Liver (tissue), 3 donors: ENCODE measurements at regions not wholly inside any gene's neighbourhood (a gene's known extent, or its start where the extent isn't known, plus 50 kb on each side); places are given as distances from the start of the nearest gene placed in this dataset.
"Not testable (repeated sequence)": the region's sequence is repeated elsewhere in the genome, so short reads cannot be mapped to it uniquely, and the experiment has no call there.

Source experiments
- GABPA ChIP-seq, 2 donors: IDR thresholded peaks in 1 of 2; conservative IDR thresholded peaks in 1 of 2; 2 replicates each; pipeline ENCODE4 v1.6.1; 2016; ENCODE audit warnings: antibody characterized with exemption in 2 of 2, mild to moderate bottlenecking in 1 of 2, moderate library complexity in 1 of 2
- JUND ChIP-seq, 2 donors: IDR thresholded peaks; 2 replicates each; pipeline ENCODE4 v1.6.1; 2016; ENCODE audit warnings: antibody characterized with exemption in 2 of 2
- SP1 ChIP-seq: IDR thresholded peaks from 2 replicates; pipeline ENCODE4 v1.6.1; 2018; ENCODE audit warnings: antibody characterized with exemption, mild to moderate bottlenecking
- TF ChIP-seq, protein P1 (sequence below): fragments of 150-350 bp; IDR thresholded peaks from 2 replicates; pipeline ENCODE4 v1.5.1; 2017; ENCODE audit warnings: improper control_type of control experiment, low read depth, low read length; ENCODE audit not compliant: missing input control
- donor health status: healthy.
- donor health status: healthy.

DNA sequence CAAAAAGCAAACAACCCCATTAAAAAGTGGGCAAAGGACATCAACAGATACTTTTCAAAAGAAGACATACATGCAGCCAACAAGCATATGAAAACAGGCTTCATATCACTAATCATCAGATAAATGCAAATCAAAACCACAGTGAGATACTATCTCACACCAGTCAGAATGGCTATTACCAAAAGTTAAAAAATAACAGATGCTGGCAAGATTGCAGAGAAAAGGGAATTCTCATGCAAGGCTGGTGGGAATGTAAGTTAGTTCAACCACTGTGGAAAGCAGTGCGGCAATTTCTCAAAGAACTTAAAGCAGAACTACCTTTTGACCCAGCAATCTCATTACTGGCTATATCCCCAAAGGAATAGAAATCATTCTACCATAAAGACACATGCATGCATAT, 260.8 kb downstream of the C11orf87 start:
- TF ChIP-seq, protein P1, sequence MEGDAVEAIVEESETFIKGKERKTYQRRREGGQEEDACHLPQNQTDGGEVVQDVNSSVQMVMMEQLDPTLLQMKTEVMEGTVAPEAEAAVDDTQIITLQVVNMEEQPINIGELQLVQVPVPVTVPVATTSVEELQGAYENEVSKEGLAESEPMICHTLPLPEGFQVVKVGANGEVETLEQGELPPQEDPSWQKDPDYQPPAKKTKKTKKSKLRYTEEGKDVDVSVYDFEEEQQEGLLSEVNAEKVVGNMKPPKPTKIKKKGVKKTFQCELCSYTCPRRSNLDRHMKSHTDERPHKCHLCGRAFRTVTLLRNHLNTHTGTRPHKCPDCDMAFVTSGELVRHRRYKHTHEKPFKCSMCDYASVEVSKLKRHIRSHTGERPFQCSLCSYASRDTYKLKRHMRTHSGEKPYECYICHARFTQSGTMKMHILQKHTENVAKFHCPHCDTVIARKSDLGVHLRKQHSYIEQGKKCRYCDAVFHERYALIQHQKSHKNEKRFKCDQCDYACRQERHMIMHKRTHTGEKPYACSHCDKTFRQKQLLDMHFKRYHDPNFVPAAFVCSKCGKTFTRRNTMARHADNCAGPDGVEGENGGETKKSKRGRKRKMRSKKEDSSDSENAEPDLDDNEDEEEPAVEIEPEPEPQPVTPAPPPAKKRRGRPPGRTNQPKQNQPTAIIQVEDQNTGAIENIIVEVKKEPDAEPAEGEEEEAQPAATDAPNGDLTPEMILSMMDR = not testable (repeated sequence)
- not testable (repeated sequence) for TF ChIP-seq GABPA (IDR thresholded peaks at IDR 0.05 in 1 of 2, conservative IDR thresholded peaks at IDR 0.05 in 1 of 2); JUND (IDR thresholded peaks at IDR 0.05); SP1
